ENCODE measurements at regions not wholly inside any gene's neighbourhood (a gene's known extent, or its start where the extent isn't known, plus 50 kb on each side); places are given as distances from the start of the nearest gene placed in this dataset.
"Not testable (repeated sequence)": the region's sequence is repeated elsewhere in the genome, so short reads cannot be mapped to it uniquely, and the experiment has no call there.

GRCh38 chr13:42422681-42423080 is 150.7 kb downstream of the AKAP11 start:
- no peak overlapping the region for H3K27ac ChIP-seq (ENCODE audit: low read depth, low read length)
- H3K36me3 ChIP-seq (ENCODE audit: control insufficient read depth, low read length) = no peaks in the 10 kb centered on the region
- no peaks in the 10 kb centered on the region for H3K4me1 ChIP-seq (ENCODE audit: control insufficient read depth, low read length)
- no peaks in the 10 kb centered on the region for H3F3A ChIP-seq (ENCODE audit: control insufficient read depth, insufficient read depth)
- H4K20me1 ChIP-seq (ENCODE audit: control insufficient read depth, insufficient read depth, low read depth, low read length) = no peaks in the 10 kb centered on the region
- no peaks in the 10 kb centered on the region for H3K9me3 ChIP-seq (ENCODE audit: control insufficient read depth, insufficient read depth, low read length)
- H3K79me2 ChIP-seq (ENCODE audit: control insufficient read depth, low read length) = no peaks in the 10 kb centered on the region
- no peak overlapping the region for H3K4me2 ChIP-seq (ENCODE audit: low read length)
- TF ChIP-seq EZH2phosphoT487 (IDR thresholded peaks at IDR 0.05; ENCODE audit: borderline replicate concordance, low read length) (no peak), CTCF (IDR thresholded peaks at IDR 0.05; ENCODE audit: low read depth, low read length, poor library complexity, severe bottlenecking) (no peak)
- H3K9me2 ChIP-seq (replicated peaks; ENCODE audit: control insufficient read depth, low read length) = no peaks in the 10 kb centered on the region
- H3K4me3 ChIP-seq (ENCODE audit: low read length) = no peak overlapping the region
- no peaks in the 10 kb centered on the region for H3K27me3 ChIP-seq (ENCODE audit: control insufficient read depth, low read length)

- Histone ChIP-seq H3F3A (ENCODE audit: control insufficient read depth, insufficient read depth) (no peaks in the 10 kb centered on the region), H3K4me1 (ENCODE audit: control insufficient read depth, low read length) (no peaks in the 10 kb centered on the region), H3K9me2 (replicated peaks; ENCODE audit: control insufficient read depth, low read length) (no peaks in the 10 kb centered on the region), H4K20me1 (ENCODE audit: control insufficient read depth, insufficient read depth, low read depth, low read length) (no peaks in the 10 kb centered on the region), H3K27me3 (ENCODE audit: control insufficient read depth, low read length) (no peaks in the 10 kb centered on the region), H3K79me2 (ENCODE audit: control insufficient read depth, low read length) (no peaks in the 10 kb centered on the region), H3K36me3 (ENCODE audit: control insufficient read depth, low read length) (no peaks in the 10 kb centered on the region), H3K27ac (ENCODE audit: low read depth, low read length) (no peak overlapping the region), H3K4me3 (ENCODE audit: low read length) (no peak overlapping the region), H3K4me2 (ENCODE audit: low read length) (no peak overlapping the region), H3K9me3 (ENCODE audit: control insufficient read depth, insufficient read depth, low read length) (no peaks in the 10 kb centered on the region)
- no peak for TF ChIP-seq CTCF (IDR thresholded peaks at IDR 0.05; ENCODE audit: low read depth, low read length, poor library complexity, severe bottlenecking)
Measured at GRCh38 chr13:42424182-42424581, 149.8 kb upstream of the TNFSF11 start.

- H3K36me3 ChIP-seq (ENCODE audit: control insufficient read depth, low read length) = no peaks in the 10 kb centered on the region
- no peaks in the 10 kb centered on the region for H3F3A ChIP-seq (ENCODE audit: control insufficient read depth, insufficient read depth)
- H3K9me3 ChIP-seq (ENCODE audit: control insufficient read depth, insufficient read depth, low read length) = peaks cover 13% of the 10 kb centered on the region
- no peaks in the 10 kb centered on the region for H3K27me3 ChIP-seq (ENCODE audit: control insufficient read depth, low read length)
- no peak overlapping the region for H3K27ac ChIP-seq (ENCODE audit: low read depth, low read length)
- no peaks in the 10 kb centered on the region for H3K79me2 ChIP-seq (ENCODE audit: control insufficient read depth, low read length)
- H3K4me1 ChIP-seq (ENCODE audit: control insufficient read depth, low read length) = no peaks in the 10 kb centered on the region
- no peak overlapping the region for H3K4me3 ChIP-seq (ENCODE audit: low read length)
- TF ChIP-seq CTCF (IDR thresholded peaks at IDR 0.05; ENCODE audit: low read depth, low read length, poor library complexity, severe bottlenecking) (no peak), EZH2phosphoT487 (IDR thresholded peaks at IDR 0.05; ENCODE audit: borderline replicate concordance, low read length) (no peak)
- no peaks in the 10 kb centered on the region for H3K9me2 ChIP-seq (replicated peaks; ENCODE audit: control insufficient read depth, low read length)
- no peaks in the 10 kb centered on the region for H4K20me1 ChIP-seq (ENCODE audit: control insufficient read depth, insufficient read depth, low read depth, low read length)
- H3K4me2 ChIP-seq (ENCODE audit: low read length) = no peak overlapping the region
Measured at GRCh38 chr13:42445354-42445753, 128.6 kb upstream of the TNFSF11 start.

- not testable (repeated sequence) for H3K79me2 ChIP-seq (ENCODE audit: control insufficient read depth, low read length); H3K4me1 ChIP-seq (ENCODE audit: control insufficient read depth, low read length); H3K9me2 ChIP-seq (replicated peaks; ENCODE audit: control insufficient read depth, low read length); H4K20me1 ChIP-seq (ENCODE audit: control insufficient read depth, insufficient read depth, low read depth, low read length); H3F3A ChIP-seq (ENCODE audit: control insufficient read depth, insufficient read depth); H3K27ac ChIP-seq (ENCODE audit: low read depth, low read length); H3K4me3 ChIP-seq (ENCODE audit: low read length); H3K27me3 ChIP-seq (ENCODE audit: control insufficient read depth, low read length); H3K4me2 ChIP-seq (ENCODE audit: low read length); H3K36me3 ChIP-seq (ENCODE audit: control insufficient read depth, low read length)
- H3K9me3 ChIP-seq (ENCODE audit: control insufficient read depth, insufficient read depth, low read length) = peaks cover 13% of the 10 kb centered on the region
Measured at GRCh38 chr13:42446597-42446996, 127.4 kb upstream of the TNFSF11 start.
